Mesodermal cell (in vitro differentiated cells): ENCODE measurements at regions not wholly inside any gene's neighbourhood (a gene's known extent, or its start where the extent isn't known, plus 50 kb on each side); places are given as distances from the start of the nearest gene placed in this dataset.
"Not testable (repeated sequence)": the region's sequence is repeated elsewhere in the genome, so short reads cannot be mapped to it uniquely, and the experiment has no call there.

Experiments
- H3K27ac ChIP-seq: 2 replicates; pipeline ENCODE4 v1.7.0; 2013; ENCODE audit warnings: mild to moderate bottlenecking, low read depth, low read length, moderate library complexity; ENCODE audit not compliant: severe bottlenecking
- H3K36me3 ChIP-seq: 2 replicates; pipeline ENCODE4 v1.7.1; 2013; ENCODE audit warnings: mild to moderate bottlenecking, low read length, moderate library complexity; ENCODE audit not compliant: control insufficient read depth, insufficient read depth
- H3K4me1 ChIP-seq: one replicate; pipeline ENCODE4 v1.7.1; 2013; ENCODE audit warnings: mild to moderate bottlenecking, low read length; ENCODE audit not compliant: insufficient read depth, control insufficient read depth, poor library complexity, severe bottlenecking
- H3K4me3 ChIP-seq: 2 replicates; pipeline ENCODE4 v1.7.0; 2013; ENCODE audit warnings: low read length, control low read depth, mild to moderate bottlenecking; ENCODE audit not compliant: insufficient read depth, poor library complexity, severe bottlenecking; ENCODE audit errors: extremely low read depth
- H3K9me3 ChIP-seq: 2 replicates; pipeline ENCODE4 v1.7.1; 2013; ENCODE audit warnings: mild to moderate bottlenecking, low read length, moderate library complexity; ENCODE audit not compliant: control insufficient read depth
- WGBS, 2 experiments: methylation state at CpG; one replicate each; pipeline ENCODE4 v1.1.5; 2013; ENCODE audit warnings: missing lambda C conversion rate in 2 of 2; ENCODE audit not compliant: insufficient coverage in 2 of 2; 5-methylcytosine and 5-hydroxymethylcytosine counted together

DNA sequence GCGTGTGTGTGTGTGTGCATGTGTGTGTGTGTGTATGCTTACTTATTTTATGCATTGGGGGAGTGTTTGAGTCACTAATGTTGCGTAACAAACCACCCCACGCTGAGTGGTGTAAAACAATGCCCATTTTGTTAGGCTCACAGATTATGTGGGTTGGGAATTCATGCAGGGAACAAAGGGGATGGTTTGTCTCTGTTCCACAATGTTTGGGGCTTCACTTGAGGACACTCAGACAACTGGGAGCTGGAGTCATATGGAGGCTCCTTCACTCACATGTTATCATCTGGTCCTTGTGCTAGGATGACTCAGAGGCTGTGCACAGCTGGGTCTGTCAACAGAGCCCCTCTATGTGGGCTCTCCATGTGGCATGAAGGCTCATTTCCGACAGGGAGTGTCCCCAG is 51.3 kb upstream of the LARGE1 start:
- no peaks in the 10 kb centered on the region for H3K9me3 ChIP-seq
- H3K36me3 ChIP-seq: no peaks in the 10 kb centered on the region
- H3K4me1 ChIP-seq: no peaks in the 10 kb centered on the region
- H3K4me3 ChIP-seq: no peak overlapping the region
- 61 to 90% methylated on average over 1 to 4 of the region's 4 CpGs for WGBS, 2 experiments
- no peak overlapping the region for H3K27ac ChIP-seq

- H3K36me3 ChIP-seq: no peaks in the 10 kb centered on the region
- H3K4me3 ChIP-seq: no peak overlapping the region
- 100% methylated on average over 2 to 3 of the region's 3 CpGs for WGBS, 2 experiments
- no peaks in the 10 kb centered on the region for H3K9me3 ChIP-seq
- no peak overlapping the region for H3K27ac ChIP-seq
- no peaks in the 10 kb centered on the region for H3K4me1 ChIP-seq
Measured at GRCh38 chr22:33975841-33976240, 55.6 kb upstream of the LARGE1 start.

GRCh38 chr22:33983558-33983957 is 63.3 kb upstream of the LARGE1 start:
- Histone ChIP-seq H3K4me1 (no peaks in the 10 kb centered on the region), H3K36me3 (no peaks in the 10 kb centered on the region), H3K27ac (no peak overlapping the region), H3K9me3 (no peaks in the 10 kb centered on the region), H3K4me3 (no peak overlapping the region)

DNA sequence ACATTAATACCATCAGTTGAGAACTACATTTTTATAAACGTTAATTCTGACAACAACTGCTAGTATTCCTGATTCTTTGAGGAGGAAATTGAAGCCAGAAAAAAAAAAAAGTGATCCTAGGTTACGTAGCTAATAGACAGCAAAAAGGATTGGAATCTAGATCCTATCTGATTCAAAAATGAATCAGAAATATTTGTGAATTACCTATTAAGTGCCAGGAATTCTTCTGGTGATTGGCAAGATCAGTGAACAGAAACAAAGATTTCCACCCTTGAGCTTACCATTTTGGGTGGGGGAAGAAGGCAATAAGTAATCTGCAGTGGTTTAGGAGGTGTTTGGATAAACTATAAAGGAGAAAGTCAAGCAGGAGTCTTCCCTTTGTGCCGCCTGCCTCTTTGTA is 63.9 kb upstream of the LARGE1 start:
- WGBS, 2 experiments: 100% methylated on average over 1 of the region's 3 CpGs; no CpG with 5 or more reads in 1 of the 2 experiments
- Histone ChIP-seq H3K27ac (no peak overlapping the region), H3K4me1 (no peaks in the 10 kb centered on the region), H3K9me3 (no peaks in the 10 kb centered on the region), H3K36me3 (no peaks in the 10 kb centered on the region), H3K4me3 (no peak overlapping the region)

DNA sequence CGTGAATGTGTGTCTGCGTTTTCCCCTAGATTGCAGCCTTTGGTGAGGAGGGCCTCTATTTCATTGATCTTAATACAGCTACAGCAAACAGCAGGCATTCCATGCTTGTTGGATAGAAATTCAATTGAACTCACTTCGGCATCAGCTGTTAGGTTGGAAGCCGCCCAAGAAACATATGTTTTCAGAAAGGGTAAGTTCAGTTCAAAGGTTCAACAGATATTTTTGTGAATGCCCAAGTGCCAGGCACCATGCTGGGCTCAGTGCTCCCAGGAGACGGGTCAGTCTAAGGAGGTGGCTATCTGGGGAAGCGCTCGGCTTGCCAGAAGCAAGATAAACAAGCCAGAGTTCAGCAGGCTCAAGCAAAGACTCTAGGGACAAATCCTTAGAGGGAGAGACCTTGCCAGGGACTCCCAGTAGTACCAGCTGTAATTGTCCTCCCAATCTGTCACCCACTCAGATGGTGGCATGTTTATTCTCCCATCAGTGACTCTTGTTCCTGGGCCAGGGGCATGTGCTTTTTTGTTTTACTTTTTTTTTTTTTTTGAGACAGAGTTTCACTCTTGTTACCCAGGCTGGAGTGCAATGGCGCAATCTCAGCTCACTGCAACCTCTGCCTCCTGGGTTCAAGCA is 64.5 kb upstream of the LARGE1 start:
- no peaks in the 10 kb centered on the region for H3K9me3 ChIP-seq
- no peak overlapping the region for H3K4me3 ChIP-seq
- 87% methylated on average over 5 to 7 of the region's 8 CpGs for WGBS, 2 experiments
- H3K4me1 ChIP-seq: no peaks in the 10 kb centered on the region
- no peak overlapping the region for H3K27ac ChIP-seq
- H3K36me3 ChIP-seq: no peaks in the 10 kb centered on the region

DNA sequence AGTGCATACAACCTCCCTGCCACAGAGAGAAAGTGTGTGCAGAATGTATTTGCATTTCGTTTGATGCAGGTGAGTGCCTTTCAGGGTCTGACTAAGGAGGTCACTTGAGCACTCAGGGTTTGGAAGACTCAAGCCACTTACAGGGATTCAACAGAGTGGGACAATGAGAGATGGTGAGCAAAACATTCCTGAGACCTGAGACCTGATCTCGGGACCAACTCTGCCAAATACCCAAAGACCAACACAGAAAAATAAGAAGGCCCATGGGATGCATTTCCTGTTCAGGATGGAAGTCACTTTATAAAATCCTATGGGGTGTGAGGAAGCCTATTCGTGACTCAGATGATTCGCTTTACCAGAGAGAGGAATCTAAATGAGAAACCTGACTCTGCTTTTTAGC is 65.2 kb upstream of the LARGE1 start:
- Histone ChIP-seq H3K4me1 (no peaks in the 10 kb centered on the region), H3K27ac (no peak overlapping the region)
- WGBS, 2 experiments: 63 to 93% methylated on average over 1 to 3 of the region's 4 CpGs

DNA sequence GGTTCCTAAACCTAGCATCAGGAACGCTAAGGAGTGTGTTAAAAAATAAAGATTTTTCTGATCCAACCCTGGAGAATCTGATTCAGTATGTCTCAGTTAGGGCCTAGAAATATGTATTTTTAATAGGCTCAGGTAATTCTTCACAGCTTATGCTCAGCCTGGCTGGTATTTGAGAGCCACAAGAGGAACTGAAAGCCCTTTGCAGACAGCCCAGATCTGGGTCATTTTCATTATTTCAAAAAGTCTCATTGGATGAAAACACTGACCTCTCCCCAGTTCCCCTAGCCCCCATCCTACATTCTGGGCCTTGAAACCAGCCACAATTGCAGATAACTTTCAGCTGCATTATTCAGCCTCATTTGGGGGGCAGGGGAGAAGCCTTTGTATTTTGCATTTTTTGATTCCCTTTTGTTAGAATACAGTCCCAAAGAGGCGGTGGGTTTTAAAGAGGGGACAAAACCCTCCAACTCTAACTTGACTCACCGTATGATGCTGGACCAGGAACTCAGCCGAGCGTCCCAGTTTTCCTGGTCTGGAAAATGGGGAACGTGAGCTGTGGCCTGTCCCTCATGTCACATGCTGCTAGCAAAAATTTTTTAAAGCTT is 66.0 kb upstream of the LARGE1 start:
- WGBS, 2 experiments: 87 to 100% methylated on average over 1 to 4 of the region's 6 CpGs

More for the DNA sequence above, 65.2 kb upstream of the LARGE1 start:
- no peaks in the 10 kb centered on the region for H3K36me3 ChIP-seq
- H3K9me3 ChIP-seq: no peaks in the 10 kb centered on the region
- no peak overlapping the region for H3K4me3 ChIP-seq

DNA sequence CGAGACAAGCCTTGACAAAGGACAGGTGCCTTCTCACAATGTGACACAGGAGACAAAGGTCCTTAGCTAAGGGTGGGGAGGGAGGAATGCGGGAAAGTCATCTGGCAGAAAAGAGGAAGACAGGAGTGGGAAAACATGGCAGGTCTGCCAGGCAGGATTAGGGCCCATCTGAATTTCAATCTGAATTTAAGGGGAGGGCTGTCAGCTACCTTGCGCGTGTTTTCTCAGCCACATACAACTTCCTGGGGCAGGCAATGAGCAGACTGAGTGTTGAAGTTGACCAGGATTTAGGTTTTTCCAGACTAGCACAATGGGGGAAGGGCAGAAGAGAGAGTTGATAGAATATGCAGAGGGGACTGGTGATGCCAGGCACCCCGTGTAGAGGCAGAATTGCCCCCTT is 66.7 kb upstream of the LARGE1 start:
- H3K36me3 ChIP-seq: no peaks in the 10 kb centered on the region
- no peak overlapping the region for H3K4me3 ChIP-seq
- 39% methylated on average over 4 of the region's 5 CpGs; no CpG with 5 or more reads in 1 of the 2 experiments for WGBS, 2 experiments
- H3K9me3 ChIP-seq: no peaks in the 10 kb centered on the region
- no peaks in the 10 kb centered on the region for H3K4me1 ChIP-seq
- no peak overlapping the region for H3K27ac ChIP-seq

More for the DNA sequence above, 66.0 kb upstream of the LARGE1 start:
- Histone ChIP-seq H3K9me3 (no peaks in the 10 kb centered on the region), H3K4me1 (no peaks in the 10 kb centered on the region), H3K4me3 (no peak overlapping the region), H3K27ac (no peak overlapping the region), H3K36me3 (no peaks in the 10 kb centered on the region)

GRCh38 chr22:33989263-33989662 is 69.0 kb upstream of the LARGE1 start:
- 75 to 91% methylated on average over 3 to 7 of the region's 7 CpGs for WGBS, 2 experiments
- H3K27ac ChIP-seq, H3K36me3 ChIP-seq, H3K4me1 ChIP-seq, H3K4me3 ChIP-seq, H3K9me3 ChIP-seq: not testable (repeated sequence)

DNA sequence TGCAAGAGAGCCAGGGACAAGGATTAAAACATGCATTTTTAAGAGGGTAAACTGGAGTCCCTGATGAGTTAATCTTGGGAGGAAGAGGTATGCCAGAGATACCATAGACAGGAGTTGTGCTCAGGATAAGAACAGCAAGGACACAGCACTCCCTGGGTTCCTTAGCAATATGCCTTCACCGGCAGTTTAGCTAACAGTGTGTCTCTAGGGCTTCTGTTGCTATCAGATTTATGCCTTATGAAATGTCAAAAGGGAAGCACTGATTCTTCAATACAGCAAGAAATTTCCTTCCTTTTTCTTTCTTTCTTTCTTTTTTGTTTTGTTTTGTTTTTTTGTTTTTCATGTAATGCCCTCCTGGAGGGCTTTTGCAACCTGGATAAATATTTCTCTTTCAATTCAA is 71.3 kb upstream of the LARGE1 start:
- Histone ChIP-seq H3K36me3 (no peaks in the 10 kb centered on the region), H3K9me3 (no peaks in the 10 kb centered on the region), H3K4me3 (no peak overlapping the region), H3K4me1 (no peaks in the 10 kb centered on the region), H3K27ac (no peak overlapping the region)
- WGBS, 2 experiments: 73% methylated on average over 1 of the region's 1 CpG; no CpG with 5 or more reads in 1 of the 2 experiments

DNA sequence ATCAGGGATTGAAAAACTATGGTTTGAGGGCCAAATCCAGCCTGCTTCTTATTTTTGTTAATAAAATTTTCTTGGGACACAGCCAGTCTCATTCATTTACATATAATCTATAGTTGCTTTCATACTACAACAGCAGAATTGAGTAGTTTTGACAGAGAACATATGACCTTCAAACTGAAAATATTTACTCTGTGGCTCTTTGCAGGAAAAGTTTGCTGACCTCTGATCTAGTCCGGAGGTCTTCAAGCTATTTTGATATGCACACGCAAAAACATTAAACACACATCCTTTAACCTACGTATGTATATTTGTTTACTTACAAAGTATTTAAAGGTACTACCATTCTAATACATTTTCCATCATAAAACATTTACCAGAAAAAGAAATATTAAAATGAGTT is 76.5 kb upstream of the LARGE1 start:
- no peaks in the 10 kb centered on the region for H3K4me1 ChIP-seq
- no peaks in the 10 kb centered on the region for H3K36me3 ChIP-seq
- H3K9me3 ChIP-seq: peaks cover 4% of the 10 kb centered on the region
- no peak overlapping the region for H3K27ac ChIP-seq
- WGBS, 2 experiments: no CpG with 5 or more reads among the region's 3 CpGs
- no peak overlapping the region for H3K4me3 ChIP-seq
